SH-SY5Y (cell line): ENCODE measurements at regions not wholly inside any gene's neighbourhood (a gene's known extent, or its start where the extent isn't known, plus 50 kb on each side); places are given as distances from the start of the nearest gene placed in this dataset.

Source experiments
- GATA2 ChIP-seq: IDR thresholded peaks from 2 replicates; pipeline ENCODE4 v1.6.1; 2011; ENCODE audit warnings: mild to moderate bottlenecking, low read depth, low read length
- GATA3 ChIP-seq: IDR thresholded peaks from 2 replicates; pipeline ENCODE4 v1.6.1; 2011; ENCODE audit warnings: low read depth, mild to moderate bottlenecking, low read length, moderate library complexity

DNA sequence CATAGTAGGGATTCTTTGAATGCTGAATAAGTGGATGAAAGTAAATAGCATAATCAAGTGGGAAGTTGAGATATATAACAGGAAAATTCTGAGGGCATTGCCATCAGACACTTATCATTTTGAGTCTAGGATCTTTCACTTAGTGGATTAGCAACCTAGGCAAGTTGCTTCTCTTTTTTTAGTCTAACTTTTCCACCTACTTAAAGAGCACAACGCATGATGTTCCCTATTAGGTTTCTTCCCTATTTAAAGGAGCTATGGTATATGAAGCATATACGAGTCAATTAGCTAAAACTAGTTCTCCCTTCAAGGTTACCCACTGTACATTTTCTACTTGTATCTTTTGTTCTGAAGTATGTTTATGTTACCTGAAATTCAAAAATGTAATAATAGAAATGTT, 67.1 kb upstream of the HS3ST1 start:
- TF ChIP-seq GATA2 (no peak), GATA3 (no peak)
